ACHN (cell line): ENCODE measurements at regions not wholly inside any gene's neighbourhood (a gene's known extent, or its start where the extent isn't known, plus 50 kb on each side); places are given as distances from the start of the nearest gene placed in this dataset.

ENCODE experiments used
- DNase-seq: peaks from one replicate; pipeline ENCODE4 v3.0.0-alpha.2; 2015
- in situ Hi-C: cut with HindIII; loops from 2 replicates; pipeline ENCODE4 v1.10.0; 2017; ENCODE audit warnings: low sequenced_read_pairs, low pct_ligation_motif_present, low pct_unique_long_range_greater_than_20kb

GRCh38 chr2:6794448-6794847 lies 71.3 kb downstream of the CMPK2 start:
- in situ Hi-C loops, result no loop called here

More at GRCh38 chr2:6794448-6794847, 71.3 kb downstream of the CMPK2 start:
- no peak for DNase-seq
